Stimulated activated CD4-positive, alpha-beta T cell treated with anti-CD3 and anti-CD28 coated beads, Interleukin-12 subunit alpha, Interleukin-12 subunit beta, amount 100 ng/mL, for 48 hours (primary cell): ENCODE measurements at regions not wholly inside any gene's neighbourhood (a gene's known extent, or its start where the extent isn't known, plus 50 kb on each side); places are given as distances from the start of the nearest gene placed in this dataset.

Experiments
- DNase-seq, 3 donors: peaks; one replicate each; pipeline ENCODE4 v3.0.0-alpha.2; 2020; ENCODE audit warnings: low read depth in 2 of 3, low spot score in 1 of 3

DNA sequence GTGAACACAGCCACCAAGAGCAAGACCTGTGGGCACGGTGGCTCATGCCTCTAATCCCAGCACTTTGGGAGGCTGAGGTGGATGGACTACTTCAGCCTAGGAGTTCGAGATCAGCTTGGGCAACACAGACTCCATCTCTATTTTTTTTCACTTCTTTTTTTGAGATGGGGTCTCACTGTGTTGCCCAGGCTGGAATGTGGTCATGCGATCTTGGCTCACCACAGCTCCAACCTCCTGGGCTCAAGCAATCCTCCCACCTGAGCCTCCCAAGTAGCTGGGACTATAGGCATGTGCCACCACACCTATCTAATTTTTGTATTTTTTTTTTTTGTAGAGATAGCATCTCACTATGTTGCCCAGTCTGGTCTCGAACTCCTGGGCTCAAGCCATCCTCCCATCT is 54.4 kb upstream of the SPRED2 start:
- no peak for DNase-seq

DNA sequence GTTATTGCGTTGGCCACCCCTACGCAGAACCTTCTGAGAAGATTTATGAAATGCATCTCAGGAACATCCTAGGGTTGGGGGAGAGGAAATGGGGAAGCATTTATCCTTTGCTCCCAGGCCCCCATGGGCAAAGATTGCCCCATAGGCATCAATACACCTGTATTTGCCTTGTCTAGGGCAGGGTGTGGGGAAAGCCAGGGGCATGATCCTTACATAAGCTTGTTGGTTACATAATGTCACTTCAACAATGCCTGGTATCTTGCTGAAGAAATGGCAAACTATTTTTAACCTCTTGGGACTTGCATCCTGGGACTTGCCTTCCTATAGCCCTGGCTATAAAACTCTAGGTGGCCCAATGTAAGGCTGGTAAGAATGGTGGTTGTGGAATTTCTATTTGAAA is 53.9 kb upstream of the SPRED2 start:
- DNase-seq = no peak

DNA sequence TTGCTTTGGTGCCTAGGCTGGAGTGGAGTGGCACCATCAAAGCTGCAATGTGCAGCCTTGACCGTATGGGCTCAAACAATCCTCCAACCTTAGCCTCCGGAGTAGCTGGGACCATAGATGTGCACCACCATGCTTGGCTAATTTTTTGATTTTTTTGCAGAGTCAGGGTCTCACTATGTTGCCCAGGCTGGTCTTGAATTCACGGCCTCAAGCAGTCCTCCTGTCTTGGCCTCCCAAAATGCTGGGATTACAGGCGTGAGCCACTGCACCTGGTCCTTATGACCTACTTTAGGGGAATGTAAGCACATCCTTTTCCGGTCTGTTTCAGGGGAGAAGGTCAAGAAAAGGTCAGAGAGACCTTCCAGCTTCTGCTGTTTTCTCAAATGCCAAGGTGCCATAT is 53.4 kb upstream of the SPRED2 start:
- no peak for DNase-seq

DNA sequence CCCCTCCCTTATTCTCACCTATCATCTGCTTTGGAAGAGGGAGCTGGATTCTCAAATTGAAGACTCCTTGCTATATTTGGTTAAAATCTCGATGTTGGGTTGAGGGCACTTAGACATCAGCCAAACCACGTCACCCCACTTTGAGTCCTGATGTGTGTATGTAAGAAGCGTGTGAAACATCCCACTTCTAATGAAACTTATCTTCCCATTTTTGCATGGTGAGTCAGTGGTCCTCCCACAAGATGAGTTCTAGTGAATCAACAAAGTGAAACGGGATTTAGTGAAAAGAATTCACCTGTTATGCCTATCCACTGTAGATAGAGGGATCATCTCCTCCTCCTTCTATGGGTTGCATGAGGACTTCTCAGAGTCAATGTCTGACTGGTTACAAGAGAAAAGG is 51.4 kb upstream of the SPRED2 start:
- no peak for DNase-seq

DNA sequence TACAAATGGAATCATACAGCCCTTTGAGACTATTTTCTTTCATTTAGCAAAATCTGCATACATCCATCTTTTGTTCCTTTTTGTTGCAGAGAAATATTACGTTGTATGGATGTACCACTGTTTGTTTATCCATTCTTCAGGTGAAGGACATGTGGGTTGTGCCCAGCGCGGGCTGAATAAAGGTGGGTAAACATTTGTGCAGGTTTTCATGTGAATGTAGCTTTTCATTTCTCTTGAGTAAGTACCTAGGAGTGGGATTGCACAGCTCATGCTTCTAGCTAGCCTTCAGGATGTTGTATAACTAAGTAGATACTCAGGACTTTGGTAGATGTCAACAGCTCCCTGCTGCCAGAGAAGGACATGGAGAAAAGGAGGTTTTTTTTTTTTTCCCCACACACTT is 50.6 kb upstream of the SPRED2 start:
- DNase-seq = no peak
